B cell (primary cell): ENCODE measurements at regions not wholly inside any gene's neighbourhood (a gene's known extent, or its start where the extent isn't known, plus 50 kb on each side); places are given as distances from the start of the nearest gene placed in this dataset.

Experiments
- ATAC-seq: fragments of 200-7000 bp; cut with Tn5 transposase; one replicate; pipeline ENCODE4 v1.10.0; 2021; ENCODE audit warnings: low read depth, mild to moderate bottlenecking, moderate number of reproducible peaks, moderate library complexity
- CTCF ChIA-PET: fragments of 350-600 bp; sonication (Branson Sonifier 250); formaldehyde crosslinking; loops from one replicate; lab custom pipeline; 2021; ENCODE audit warnings: antibody characterized with exemption, inconsistent platforms; lab: Charles Lee
- POLR2A ChIA-PET: fragments of 350-600 bp; sonication (Branson Sonifier 250); formaldehyde crosslinking; loops from one replicate; lab custom pipeline; 2021; ENCODE audit warnings: antibody characterized with exemption; lab: Charles Lee
- DNase-seq: peaks from one replicate; pipeline ENCODE4 v3.0.0; 2013
- H2AFZ ChIP-seq: 2 replicates; pipeline ENCODE4 v1.6.1; 2012; ENCODE audit warnings: mild to moderate bottlenecking, low read depth, low read length; ENCODE audit not compliant: insufficient read depth, poor library complexity, severe bottlenecking
- H3K27ac ChIP-seq, 2 donors: 1 replicate in 1 of 2; 2 replicates in 1 of 2; pipeline ENCODE4 v1.5.1; 2012 to 2013; ENCODE audit warnings: low read length in 2 of 2, mild to moderate bottlenecking in 2 of 2, moderate library complexity in 1 of 2
- H3K27me3 ChIP-seq, 4 experiments: fragments of 200-600 bp in 1 of 4; sonication (generic) in 1 of 4; replicated peaks in 1 of 4; 1 replicate in 2 of 4; 2 replicates in 2 of 4; pipeline versions ENCODE4 v1.6.1 to v1.7.0; 2013 to 2016; ENCODE audit warnings: low read length in 3 of 4, mild to moderate bottlenecking in 2 of 4, mixed read lengths in 1 of 4, moderate library complexity in 1 of 4; ENCODE audit not compliant: insufficient read depth in 4 of 4, control insufficient read depth in 3 of 4; ENCODE audit errors: control extremely low read depth in 1 of 4
- H3K36me3 ChIP-seq, 2 experiments: replicated peaks in 1 of 2; 1 replicate in 1 of 2; 2 replicates in 1 of 2; pipeline versions ENCODE4 v1.6.1 to v1.7.1; 2013; ENCODE audit warnings: low read length in 1 of 2; ENCODE audit not compliant: insufficient read depth in 2 of 2, control insufficient read depth in 1 of 2; ENCODE audit errors: control extremely low read depth in 1 of 2, extremely low read depth in 1 of 2
- H3K4me1 ChIP-seq, 2 donors: fragments of 200-600 bp in 1 of 2; sonication (generic) in 1 of 2; 1 replicate in 1 of 2; 2 replicates in 1 of 2; pipeline versions ENCODE4 v1.5.1 to v1.6.1; 2013 to 2017; ENCODE audit warnings: low read length in 2 of 2; ENCODE audit not compliant: control insufficient read depth in 2 of 2, insufficient read depth in 2 of 2
- H3K4me2 ChIP-seq: replicated peaks from 2 replicates; pipeline ENCODE3; 2012; ENCODE audit warnings: mild to moderate bottlenecking, low read depth, low read length; ENCODE audit not compliant: poor library complexity, severe bottlenecking
- H3K4me3 ChIP-seq, 5 experiments: fragments of 200-600 bp in 1 of 5; sonication (generic) in 1 of 5; 1 replicate in 3 of 5; 2 replicates in 2 of 5; pipeline versions ENCODE4 v1.5.1 to v1.7.0; 2011 to 2016; ENCODE audit warnings: low read length in 4 of 5, mild to moderate bottlenecking in 4 of 5, low read depth in 2 of 5, control low read depth in 1 of 5, moderate library complexity in 1 of 5; ENCODE audit not compliant: insufficient read depth in 1 of 5; ENCODE audit errors: control extremely low read depth in 1 of 5, extremely low read depth in 1 of 5
- H3K79me2 ChIP-seq: fragments of 200-600 bp; sonication (generic); one replicate; pipeline ENCODE4 v1.6.0; 2016; ENCODE audit warnings: low read length; ENCODE audit not compliant: control insufficient read depth, insufficient read depth
- H3K9ac ChIP-seq: fragments of 200-600 bp; sonication (generic); 2 replicates; pipeline ENCODE4 v1.6.1; 2017; ENCODE audit warnings: mild to moderate bottlenecking, low read length, moderate library complexity
- H3K9me3 ChIP-seq, 3 donors: one replicate each; pipeline versions ENCODE4 v1.6.1 to v1.7.1; 2013; ENCODE audit warnings: low read length in 2 of 3; ENCODE audit not compliant: control insufficient read depth in 2 of 3, insufficient read depth in 1 of 3; ENCODE audit errors: control extremely low read depth in 1 of 3
- H4K20me1 ChIP-seq: 2 replicates; pipeline ENCODE4 v1.6.0; 2012; ENCODE audit warnings: mild to moderate bottlenecking, low read length; ENCODE audit not compliant: insufficient read depth, control insufficient read depth, poor library complexity, severe bottlenecking
- H3K27ac Mint-ChIP-seq: one replicate; pipeline ENCODE4 v1.8.0; 2021; ENCODE audit warnings: mixed read lengths
- H3K27me3 Mint-ChIP-seq: one replicate; pipeline ENCODE4 v1.8.0; 2021; ENCODE audit warnings: mixed read lengths
- H3K4me1 Mint-ChIP-seq: one replicate; pipeline ENCODE4 v1.8.0; 2021; ENCODE audit warnings: mixed read lengths
- H3K4me3 Mint-ChIP-seq: one replicate; pipeline ENCODE4 v1.8.0; 2021; ENCODE audit warnings: mixed read lengths
- H3K9me3 Mint-ChIP-seq: one replicate; pipeline ENCODE4 v1.8.0; 2022; ENCODE audit warnings: mixed read lengths; ENCODE audit not compliant: insufficient read depth
- EZH2 ChIP-seq: IDR thresholded peaks from 2 replicates; pipeline ENCODE4 v1.6.1; 2012; ENCODE audit warnings: borderline replicate concordance, low read depth, mild to moderate bottlenecking, moderate library complexity, low read length; ENCODE audit not compliant: insufficient read depth, poor library complexity, severe bottlenecking
- WGBS: methylation state at CpG from one replicate; pipeline ENCODE4 v1.1.5; 2013; ENCODE audit warnings: missing lambda C conversion rate; ENCODE audit not compliant: insufficient coverage; 5-methylcytosine and 5-hydroxymethylcytosine counted together
- intact Hi-C: fragments of 100-400 bp; cut with micrococcal nuclease; formaldehyde crosslinking; loops from one replicate; pipeline ENCODE4 v1.10.0; 2022
- TF ChIP-seq, protein P1 (sequence below): fragments of 200-600 bp; IDR thresholded peaks from one replicate; pipeline ENCODE4 v1.8.0; 2022; ENCODE audit warnings: antibody characterized with exemption, mild to moderate bottlenecking

DNA sequence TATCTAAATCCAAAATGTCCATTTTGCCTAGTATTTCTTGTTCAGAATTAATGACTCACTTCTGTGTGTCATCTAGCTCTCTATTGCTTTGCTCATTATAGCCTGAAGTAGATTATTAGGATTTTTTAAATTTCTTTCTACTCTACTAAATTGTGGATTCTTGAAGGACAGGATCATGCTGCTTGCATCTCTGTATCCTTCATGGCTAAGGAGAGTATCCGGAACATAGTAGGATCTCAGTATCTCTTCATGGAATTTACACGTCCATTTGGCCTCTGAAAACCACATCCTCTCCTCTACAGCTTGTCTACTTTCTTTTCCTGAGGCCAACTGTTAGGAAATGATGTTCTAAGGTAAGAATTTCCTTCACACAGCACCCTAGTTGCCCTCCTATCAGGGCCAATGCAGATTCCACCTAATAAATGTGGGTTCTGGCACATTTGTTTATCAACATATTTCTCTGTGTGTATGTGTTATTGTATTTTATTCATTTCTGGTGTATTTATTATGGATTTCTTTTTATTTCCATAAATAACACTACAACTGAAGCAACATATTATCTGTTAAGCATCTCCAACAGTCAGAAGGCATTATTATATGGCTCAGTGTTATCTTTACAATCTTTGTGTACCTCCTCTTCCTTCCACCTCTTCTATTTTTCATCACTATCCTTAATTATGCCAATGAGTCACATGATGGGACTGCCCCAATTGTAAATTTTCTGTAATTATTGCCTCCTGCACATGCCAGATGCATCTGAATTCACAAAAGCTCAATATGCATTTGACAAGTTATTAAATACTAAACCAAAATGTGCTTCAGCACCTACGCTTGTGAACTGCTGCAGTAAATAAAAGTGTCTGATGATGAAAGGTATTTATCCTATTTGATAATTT, 557.8 kb upstream of the TLE4 start:
- no peak overlapping the region for H3K9ac ChIP-seq
- no peaks in the 10 kb centered on the region for H3K27me3 ChIP-seq
- Mint-ChIP-seq H3K4me1 (peaks cover 2% of the 10 kb centered on the region), H3K4me3 (no peak overlapping the region), H3K27ac (no peak overlapping the region), H3K27me3 (no peaks in the 10 kb centered on the region), H3K9me3 (no peaks in the 10 kb centered on the region)
- ATAC-seq (no peak), DNase-seq (no peak)
- no peak overlapping the region for H3K4me3 ChIP-seq
- no peak overlapping the region for H3K27ac ChIP-seq
- H3K79me2 ChIP-seq: no peaks in the 10 kb centered on the region
- ChIA-PET POLR2A (no interaction called here), CTCF (no interaction called here)
- no peak overlapping the region for H2AFZ ChIP-seq
- TF ChIP-seq, protein P1, sequence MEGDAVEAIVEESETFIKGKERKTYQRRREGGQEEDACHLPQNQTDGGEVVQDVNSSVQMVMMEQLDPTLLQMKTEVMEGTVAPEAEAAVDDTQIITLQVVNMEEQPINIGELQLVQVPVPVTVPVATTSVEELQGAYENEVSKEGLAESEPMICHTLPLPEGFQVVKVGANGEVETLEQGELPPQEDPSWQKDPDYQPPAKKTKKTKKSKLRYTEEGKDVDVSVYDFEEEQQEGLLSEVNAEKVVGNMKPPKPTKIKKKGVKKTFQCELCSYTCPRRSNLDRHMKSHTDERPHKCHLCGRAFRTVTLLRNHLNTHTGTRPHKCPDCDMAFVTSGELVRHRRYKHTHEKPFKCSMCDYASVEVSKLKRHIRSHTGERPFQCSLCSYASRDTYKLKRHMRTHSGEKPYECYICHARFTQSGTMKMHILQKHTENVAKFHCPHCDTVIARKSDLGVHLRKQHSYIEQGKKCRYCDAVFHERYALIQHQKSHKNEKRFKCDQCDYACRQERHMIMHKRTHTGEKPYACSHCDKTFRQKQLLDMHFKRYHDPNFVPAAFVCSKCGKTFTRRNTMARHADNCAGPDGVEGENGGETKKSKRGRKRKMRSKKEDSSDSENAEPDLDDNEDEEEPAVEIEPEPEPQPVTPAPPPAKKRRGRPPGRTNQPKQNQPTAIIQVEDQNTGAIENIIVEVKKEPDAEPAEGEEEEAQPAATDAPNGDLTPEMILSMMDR: no peak
- no peak for TF ChIP-seq EZH2
- intact Hi-C loops: no loop called here
- no peaks in the 10 kb centered on the region for H3K4me1 ChIP-seq
- no peaks in the 10 kb centered on the region for H4K20me1 ChIP-seq
- no peaks in the 10 kb centered on the region for H3K36me3 ChIP-seq
- no CpG with 5 or more reads among the region's 3 CpGs for WGBS
- H3K9me3 ChIP-seq: no peaks in the 10 kb centered on the region
- no peak overlapping the region for H3K4me2 ChIP-seq

DNA sequence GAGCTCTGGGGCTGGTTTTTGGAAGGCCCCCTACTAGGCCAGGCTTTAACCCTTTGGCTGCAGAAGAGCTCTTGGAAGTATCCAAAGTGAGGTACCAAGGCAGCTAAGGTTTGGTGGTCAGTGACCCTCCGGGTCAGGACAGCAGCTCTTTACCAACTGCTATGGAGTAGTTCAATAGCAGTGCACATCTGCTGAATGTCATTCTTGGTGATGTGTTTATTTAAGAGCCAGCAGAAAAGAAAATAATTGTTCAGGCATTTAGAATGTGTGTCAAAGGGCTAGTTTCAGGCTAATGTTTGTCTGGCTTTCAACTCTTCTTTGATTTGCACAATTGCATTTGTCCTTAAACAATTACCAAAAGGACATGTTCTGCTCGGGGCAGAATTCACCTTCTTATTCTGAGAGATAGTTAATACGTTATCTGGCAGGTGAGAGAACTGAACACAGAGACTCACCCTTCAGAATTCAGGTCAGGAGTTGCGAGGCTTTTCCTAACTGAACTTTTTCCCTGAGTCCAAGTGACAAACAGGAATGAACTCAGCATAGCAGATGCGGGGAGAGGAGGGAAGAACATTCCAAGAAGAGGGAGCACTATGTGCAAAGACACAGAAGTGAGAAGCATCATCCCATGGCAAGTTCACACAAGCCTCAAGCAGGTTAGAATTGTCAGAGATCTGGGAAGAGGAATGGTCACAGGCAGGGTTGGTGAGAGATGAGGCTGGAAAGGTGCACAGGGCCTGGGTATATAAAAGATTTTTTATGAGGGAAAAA, 556.7 kb upstream of the TLE4 start:
- no peaks in the 10 kb centered on the region for H3K27me3 Mint-ChIP-seq
- no peaks in the 10 kb centered on the region for H3K9me3 Mint-ChIP-seq
- Histone ChIP-seq H4K20me1 (no peaks in the 10 kb centered on the region), H3K79me2 (no peaks in the 10 kb centered on the region), H3K9ac (no peak overlapping the region), H3K4me3 (no peak overlapping the region), H3K4me2 (no peak overlapping the region), H2AFZ (no peak overlapping the region), H3K27me3 (no peaks in the 10 kb centered on the region), H3K4me1 (no peaks in the 10 kb centered on the region), H3K9me3 (no peaks in the 10 kb centered on the region), H3K36me3 (no peaks in the 10 kb centered on the region), H3K27ac (no peak overlapping the region)
- intact Hi-C loops: no loop called here
- no peak for ATAC-seq
- no peaks in the 10 kb centered on the region for H3K4me1 Mint-ChIP-seq
- TF ChIP-seq, protein P1: no peak
- TF ChIP-seq EZH2: no peak
- no peak overlapping the region for H3K27ac Mint-ChIP-seq
- WGBS: 100% methylated on average over 4 of the region's 5 CpGs
- POLR2A ChIA-PET: no interaction called here
- H3K4me3 Mint-ChIP-seq: no peak overlapping the region
- CTCF ChIA-PET: no interaction called here
- DNase-seq: no peak
